Transverse colon (tissue), 4 donors: ENCODE measurements at regions not wholly inside any gene's neighbourhood (a gene's known extent, or its start where the extent isn't known, plus 50 kb on each side); places are given as distances from the start of the nearest gene placed in this dataset.

Source experiments
- DNase-seq: peaks from one replicate; pipeline ENCODE4 v3.0.0-alpha.2; 2019
- H3K27ac ChIP-seq, 4 donors: fragments of 200-600 bp; sonication (generic); 2 replicates each; pipeline ENCODE4 v1.5.1; 2016 to 2018; ENCODE audit warnings: inconsistent platforms in 4 of 4
- H3K27me3 ChIP-seq: fragments of 200-600 bp; sonication (generic); 2 replicates; pipeline ENCODE4 v1.5.1; 2017; ENCODE audit warnings: inconsistent platforms
- H3K36me3 ChIP-seq, 4 donors: fragments of 200-600 bp; sonication (generic); 2 replicates each; pipeline ENCODE4 v1.5.1; 2017 to 2019; ENCODE audit warnings: inconsistent platforms in 4 of 4
- H3K4me1 ChIP-seq, 4 donors: fragments of 200-600 bp; sonication (generic); 2 replicates each; pipeline ENCODE4 v1.5.1; 2017 to 2020; ENCODE audit warnings: inconsistent platforms in 4 of 4
- H3K4me3 ChIP-seq, 4 donors: fragments of 200-600 bp; sonication (generic); 1 replicate in 1 of 4; 2 replicates in 3 of 4; pipeline versions ENCODE4 v1.5.1 to v1.6.1; 2017 to 2019; ENCODE audit warnings: inconsistent platforms in 4 of 4
- H3K9me3 ChIP-seq, 2 donors: fragments of 200-600 bp; sonication (generic); 2 replicates each; pipeline ENCODE4 v1.5.1; 2017 to 2019; ENCODE audit warnings: inconsistent platforms in 2 of 2
- EP300 ChIP-seq: sonication (generic); formaldehyde crosslinking; IDR thresholded peaks from one replicate; pipeline ENCODE4 v1.6.1; 2017; ENCODE audit warnings: antibody characterized with exemption, low read depth
- POLR2A ChIP-seq: fragments of 450-650 bp; IDR thresholded peaks from one replicate; pipeline ENCODE4 v1.6.1; 2016; ENCODE audit warnings: antibody characterized with exemption, mild to moderate bottlenecking, moderate library complexity
- POLR2AphosphoS5 ChIP-seq, 3 donors: sonication (generic); formaldehyde crosslinking; IDR thresholded peaks; one replicate each; pipeline ENCODE4 v1.6.1; 2016; ENCODE audit warnings: antibody characterized with exemption in 3 of 3
- WGBS, 2 donors: methylation state at CpG; one replicate each; pipeline ENCODE4 v1.1.5; 2018; ENCODE audit warnings: low coverage in 1 of 2; 5-methylcytosine and 5-hydroxymethylcytosine counted together
- in situ Hi-C, 4 donors: fragments of 200-750 bp; cut with MboI; loops; one replicate each; pipeline versions ENCODE4 v1.15.0 to v1.15.1; 2017; ENCODE audit warnings: low sequenced_read_pairs in 3 of 4, low pct_ligation_motif_present in 1 of 4, low pct_unique_long_range_greater_than_20kb in 1 of 4
- intact Hi-C: fragments of 100-400 bp; cut with DNase I; formaldehyde crosslinking; loops from one replicate; pipeline ENCODE4 v1.15.1; 2023; ENCODE audit warnings: low total_unique reads
- TF ChIP-seq, protein P1 (sequence below), 5 experiments: fragments of 200-600 bp in 3 of 5; fragments of 450-650 bp in 2 of 5; sonication (generic) in 3 of 5; IDR thresholded peaks; 1 replicate in 2 of 5; 2 replicates in 3 of 5; pipeline ENCODE4 v1.5.1; 2016 to 2017; ENCODE audit warnings: antibody characterized with exemption in 5 of 5, inconsistent platforms in 3 of 5, mild to moderate bottlenecking in 2 of 5, moderate library complexity in 1 of 5

DNA sequence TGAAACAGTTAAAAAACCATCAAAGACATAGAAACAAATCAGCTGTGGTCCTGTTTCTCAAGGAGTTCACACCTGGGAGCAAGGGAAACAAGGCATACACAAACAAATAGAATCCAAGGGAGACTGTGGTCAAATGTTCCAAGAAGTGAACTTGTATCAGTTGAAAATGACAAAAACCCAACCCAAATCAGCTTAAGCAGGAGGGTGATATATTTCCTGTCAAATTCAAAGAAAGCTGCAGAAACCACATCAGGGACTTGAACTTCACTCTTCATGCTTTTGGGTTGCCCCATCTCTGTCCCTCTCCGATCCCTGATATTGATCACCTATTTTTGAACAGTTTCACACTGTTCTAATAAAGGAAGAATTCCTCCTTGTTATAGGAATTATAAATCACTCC, 148.6 kb upstream of the FMR1 start:
- TF ChIP-seq POLR2A = no peak
- Histone ChIP-seq H3K4me1 (no peaks in the 10 kb centered on the region), H3K36me3 (no peaks in the 10 kb centered on the region), H3K9me3 (no peaks in the 10 kb centered on the region), H3K27ac (no peak overlapping the region), H3K4me3 (no peak overlapping the region), H3K27me3 (no peaks in the 10 kb centered on the region)
- DNase-seq = no peak
- intact Hi-C loops (no loop called here), in situ Hi-C loops (no loop called here)
- WGBS, 2 donors = 71 to 88% methylated on average over 1 of the region's 1 CpG

DNA sequence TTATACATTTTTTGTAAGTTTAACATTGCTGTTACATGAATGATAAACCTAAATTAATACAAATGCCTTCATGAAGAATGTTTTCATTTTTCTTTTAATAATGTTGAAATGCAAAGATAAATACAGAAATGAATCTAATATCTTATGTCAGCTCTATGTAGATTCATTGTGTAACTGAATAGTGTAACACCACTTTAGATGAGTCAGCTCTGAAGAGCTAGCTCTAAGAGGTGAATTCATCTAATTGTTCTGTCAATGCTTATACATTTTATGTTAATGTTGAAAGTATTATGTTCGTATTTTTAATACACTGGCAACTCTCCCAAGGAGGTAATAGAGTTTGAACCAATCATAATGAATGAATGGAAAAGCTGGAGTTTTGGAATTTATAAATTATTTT, 146.9 kb upstream of the FMR1 start:
- no peak for DNase-seq
- H3K27me3 ChIP-seq = no peaks in the 10 kb centered on the region
- intact Hi-C loops (no loop called here), in situ Hi-C loops (no loop called here)
- no peak overlapping the region for H3K27ac ChIP-seq
- H3K4me3 ChIP-seq = no peak overlapping the region
- H3K4me1 ChIP-seq = no peaks in the 10 kb centered on the region
- 42 to 56% methylated on average over 1 of the region's 1 CpG for WGBS, 2 donors
- H3K9me3 ChIP-seq = no peaks in the 10 kb centered on the region
- TF ChIP-seq, protein P1, sequence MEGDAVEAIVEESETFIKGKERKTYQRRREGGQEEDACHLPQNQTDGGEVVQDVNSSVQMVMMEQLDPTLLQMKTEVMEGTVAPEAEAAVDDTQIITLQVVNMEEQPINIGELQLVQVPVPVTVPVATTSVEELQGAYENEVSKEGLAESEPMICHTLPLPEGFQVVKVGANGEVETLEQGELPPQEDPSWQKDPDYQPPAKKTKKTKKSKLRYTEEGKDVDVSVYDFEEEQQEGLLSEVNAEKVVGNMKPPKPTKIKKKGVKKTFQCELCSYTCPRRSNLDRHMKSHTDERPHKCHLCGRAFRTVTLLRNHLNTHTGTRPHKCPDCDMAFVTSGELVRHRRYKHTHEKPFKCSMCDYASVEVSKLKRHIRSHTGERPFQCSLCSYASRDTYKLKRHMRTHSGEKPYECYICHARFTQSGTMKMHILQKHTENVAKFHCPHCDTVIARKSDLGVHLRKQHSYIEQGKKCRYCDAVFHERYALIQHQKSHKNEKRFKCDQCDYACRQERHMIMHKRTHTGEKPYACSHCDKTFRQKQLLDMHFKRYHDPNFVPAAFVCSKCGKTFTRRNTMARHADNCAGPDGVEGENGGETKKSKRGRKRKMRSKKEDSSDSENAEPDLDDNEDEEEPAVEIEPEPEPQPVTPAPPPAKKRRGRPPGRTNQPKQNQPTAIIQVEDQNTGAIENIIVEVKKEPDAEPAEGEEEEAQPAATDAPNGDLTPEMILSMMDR (IDR thresholded peaks at IDR 0.05) = no peak
- TF ChIP-seq EP300 (no peak), POLR2AphosphoS5 (IDR thresholded peaks at IDR 0.05) (no peak), POLR2A (no peak)
- H3K36me3 ChIP-seq = no peaks in the 10 kb centered on the region

DNA sequence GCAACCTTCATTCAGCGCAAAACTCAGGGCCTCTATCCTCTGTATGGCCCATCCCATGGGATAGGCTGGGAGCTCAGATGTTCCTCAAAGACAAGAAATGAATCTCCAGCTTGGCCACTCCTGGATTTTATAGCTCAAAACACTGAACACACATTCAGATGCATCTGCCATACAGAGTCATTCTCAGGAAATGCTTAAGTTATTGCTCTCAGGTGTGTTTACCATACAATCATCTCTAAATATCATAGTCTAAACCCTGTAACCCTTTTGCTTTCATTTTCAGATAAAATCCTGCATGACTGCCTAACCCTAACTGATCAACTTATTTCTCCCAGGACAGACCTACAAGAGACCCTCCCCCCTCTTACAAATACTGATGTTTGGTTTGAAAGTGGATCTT, 140.9 kb upstream of the FMR1 start:
- Histone ChIP-seq H3K36me3 (no peaks in the 10 kb centered on the region), H3K4me3 (no peak overlapping the region), H3K27me3 (no peaks in the 10 kb centered on the region), H3K9me3 (no peaks in the 10 kb centered on the region), H3K27ac (no peak overlapping the region), H3K4me1 (no peaks in the 10 kb centered on the region)
- 83% methylated on average over 1 of the region's 1 CpG; no CpG with 5 or more reads in 1 of the 2 donors for WGBS, 2 donors
- DNase-seq = no peak
- in situ Hi-C loops (no loop called here), intact Hi-C loops (no loop called here)
- no peak for TF ChIP-seq POLR2AphosphoS5 (IDR thresholded peaks at IDR 0.05)
- TF ChIP-seq, protein P1 (IDR thresholded peaks at IDR 0.05) = no peak
- TF ChIP-seq EP300 = no peak
- TF ChIP-seq POLR2A = no peak

DNA sequence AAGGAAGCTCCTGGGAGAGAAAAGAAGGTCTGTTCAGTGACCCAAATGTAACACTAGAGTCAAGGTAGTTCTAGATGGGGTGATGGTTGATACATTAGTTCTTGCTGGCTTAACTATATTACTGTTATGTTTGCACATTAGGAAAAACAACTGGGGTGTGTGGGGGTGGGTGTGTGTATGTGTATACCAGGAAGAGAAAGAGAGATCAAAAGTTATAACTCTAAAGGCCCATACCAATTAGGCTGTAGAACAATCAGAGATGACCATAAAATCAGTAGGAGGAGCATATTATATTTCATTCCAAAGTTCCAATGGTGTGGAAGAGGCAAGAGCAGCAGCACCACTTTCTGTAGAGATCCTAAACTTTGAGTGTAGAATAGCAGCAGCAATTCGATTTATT, 134.7 kb upstream of the FMR1 start:
- WGBS, 2 donors = 48% methylated on average over 1 of the region's 1 CpG; no CpG with 5 or more reads in 1 of the 2 donors

DNA sequence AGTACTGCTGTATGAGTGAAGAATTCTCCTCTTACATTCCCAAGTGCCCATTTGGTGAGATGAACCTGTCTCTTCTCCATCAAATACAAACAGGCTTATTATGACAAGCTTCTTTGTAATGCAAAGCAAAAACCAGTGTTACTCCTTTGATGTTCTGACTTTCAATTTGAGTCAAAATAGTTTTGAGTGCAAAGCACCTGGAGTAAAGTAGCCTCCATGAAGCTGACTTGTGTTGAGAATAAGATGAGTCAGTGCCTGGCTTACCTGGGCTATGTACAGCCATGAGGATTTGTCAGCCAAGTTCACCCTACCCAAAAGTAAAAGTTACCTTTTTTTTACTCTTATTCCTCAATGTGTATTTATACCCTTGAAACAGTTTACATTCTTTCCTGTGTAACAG, 132.5 kb upstream of the FMR1 start:
- Histone ChIP-seq H3K27ac (no peak overlapping the region), H3K4me1 (no peaks in the 10 kb centered on the region), H3K36me3 (no peaks in the 10 kb centered on the region), H3K4me3 (no peak overlapping the region), H3K27me3 (no peaks in the 10 kb centered on the region), H3K9me3 (no peaks in the 10 kb centered on the region)
- intact Hi-C loops = no loop called here
- DNase-seq = no peak
- in situ Hi-C loops = no loop called here
- TF ChIP-seq EP300 = no peak
- TF ChIP-seq POLR2AphosphoS5 (IDR thresholded peaks at IDR 0.05) = no peak
- TF ChIP-seq, protein P1 (IDR thresholded peaks at IDR 0.05) = no peak
- TF ChIP-seq POLR2A = no peak

More for the DNA sequence above, 134.7 kb upstream of the FMR1 start:
- peak; percentile 11 for DNase-seq
- no peak overlapping the region for H3K27ac ChIP-seq
- TF ChIP-seq, protein P1 (IDR thresholded peaks at IDR 0.05) = no peak
- TF ChIP-seq POLR2A (no peak), EP300 (no peak), POLR2AphosphoS5 (IDR thresholded peaks at IDR 0.05) (no peak)
- in situ Hi-C loops (no loop called here), intact Hi-C loops (no loop called here)
- H3K4me3 ChIP-seq = no peak overlapping the region
- no peaks in the 10 kb centered on the region for H3K36me3 ChIP-seq
- H3K9me3 ChIP-seq = no peaks in the 10 kb centered on the region
- no peaks in the 10 kb centered on the region for H3K27me3 ChIP-seq
- no peaks in the 10 kb centered on the region for H3K4me1 ChIP-seq
